SK-N-SH (cell line): ENCODE measurements at regions not wholly inside any gene's neighbourhood (a gene's known extent, or its start where the extent isn't known, plus 50 kb on each side); places are given as distances from the start of the nearest gene placed in this dataset.

ENCODE experiments used
- EZH2phosphoT487 ChIP-seq: fragments of 200-600 bp; sonication (generic); IDR thresholded peaks from 2 replicates; pipeline ENCODE4 v1.6.1; 2017; ENCODE audit warnings: low read depth, mixed run types, mild to moderate bottlenecking, antibody characterized with exemption, moderate library complexity, borderline replicate concordance
- FOXM1 ChIP-seq: IDR thresholded peaks from 2 replicates; pipeline ENCODE4 v1.4.0; 2012; ENCODE audit warnings: low read depth, mild to moderate bottlenecking
- GABPA ChIP-seq: IDR thresholded peaks from 2 replicates; pipeline ENCODE4 v1.4.0; 2012; ENCODE audit warnings: low read depth, mild to moderate bottlenecking
- GATA2 ChIP-seq: sonication (generic); formaldehyde crosslinking; IDR thresholded peaks from 2 replicates; pipeline ENCODE4 v1.5.0; 2020; ENCODE audit warnings: mild to moderate bottlenecking, missing genetic modification reagents
- JUND ChIP-seq: IDR thresholded peaks from 2 replicates; pipeline ENCODE4 v1.4.0; 2012
- MXI1 ChIP-seq: IDR thresholded peaks from 2 replicates; pipeline ENCODE4 v1.6.1; 2012; ENCODE audit warnings: mild to moderate bottlenecking, low read depth, low read length, improper control_type of control experiment
- POLR2AphosphoS5 ChIP-seq: IDR thresholded peaks from 2 replicates; pipeline ENCODE4 v1.6.1; 2012; ENCODE audit warnings: low read depth, low read length
- RAD21 ChIP-seq: IDR thresholded peaks from 2 replicates; pipeline ENCODE4 v1.6.1; 2012; ENCODE audit warnings: mild to moderate bottlenecking, low read length
- RFX5 ChIP-seq: IDR thresholded peaks from 2 replicates; pipeline ENCODE4 v1.6.1; 2012; ENCODE audit warnings: mild to moderate bottlenecking, improper control_type of control experiment, low read length
- SIN3A ChIP-seq: IDR thresholded peaks from 2 replicates; pipeline ENCODE4 v1.6.1; 2012; ENCODE audit warnings: low read depth, mild to moderate bottlenecking, low read length, moderate library complexity, borderline replicate concordance
- SMC3 ChIP-seq: IDR thresholded peaks from 2 replicates; pipeline ENCODE4 v1.6.1; 2012; ENCODE audit warnings: low read depth, low read length, improper control_type of control experiment
- TAF1 ChIP-seq: IDR thresholded peaks from 2 replicates; pipeline ENCODE4 v1.6.1; 2012; ENCODE audit warnings: low read depth, mild to moderate bottlenecking, low read length, moderate library complexity, borderline replicate concordance
- TF ChIP-seq, protein P1 (sequence below): fragments of 200-600 bp; sonication (generic); IDR thresholded peaks from 2 replicates; pipeline ENCODE4 v1.6.1; 2017; ENCODE audit warnings: antibody characterized with exemption, mild to moderate bottlenecking, moderate library complexity
- TF ChIP-seq, protein P2 (sequence below): IDR thresholded peaks from 2 replicates; pipeline ENCODE4 v1.6.1; 2012; ENCODE audit warnings: mild to moderate bottlenecking, low read depth, low read length, moderate library complexity

DNA sequence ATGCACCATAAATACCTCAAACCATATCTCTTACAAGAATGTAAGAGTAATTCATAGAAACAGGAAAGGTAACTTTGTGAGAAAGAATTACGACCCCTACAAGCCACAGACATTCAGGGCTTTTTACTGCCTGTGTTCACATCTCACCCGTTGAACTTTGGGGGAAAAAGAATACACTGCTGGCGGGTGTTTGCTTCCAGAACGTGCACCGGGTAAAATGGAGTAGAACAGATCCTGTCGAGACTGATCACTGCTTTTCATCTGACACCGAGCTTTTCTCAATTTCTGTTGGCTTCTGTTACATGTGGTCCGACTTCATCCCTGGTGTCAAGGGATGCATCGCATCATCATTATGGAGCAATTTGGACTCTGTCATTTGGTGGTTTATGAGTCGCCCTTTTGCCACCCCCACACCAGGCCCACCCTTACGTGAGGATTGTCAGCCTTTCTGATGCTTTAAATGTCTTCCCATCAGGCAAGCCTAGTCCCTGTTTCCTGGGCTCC, 219.2 kb upstream of the ZFP64 start:
- TF ChIP-seq, protein P1, sequence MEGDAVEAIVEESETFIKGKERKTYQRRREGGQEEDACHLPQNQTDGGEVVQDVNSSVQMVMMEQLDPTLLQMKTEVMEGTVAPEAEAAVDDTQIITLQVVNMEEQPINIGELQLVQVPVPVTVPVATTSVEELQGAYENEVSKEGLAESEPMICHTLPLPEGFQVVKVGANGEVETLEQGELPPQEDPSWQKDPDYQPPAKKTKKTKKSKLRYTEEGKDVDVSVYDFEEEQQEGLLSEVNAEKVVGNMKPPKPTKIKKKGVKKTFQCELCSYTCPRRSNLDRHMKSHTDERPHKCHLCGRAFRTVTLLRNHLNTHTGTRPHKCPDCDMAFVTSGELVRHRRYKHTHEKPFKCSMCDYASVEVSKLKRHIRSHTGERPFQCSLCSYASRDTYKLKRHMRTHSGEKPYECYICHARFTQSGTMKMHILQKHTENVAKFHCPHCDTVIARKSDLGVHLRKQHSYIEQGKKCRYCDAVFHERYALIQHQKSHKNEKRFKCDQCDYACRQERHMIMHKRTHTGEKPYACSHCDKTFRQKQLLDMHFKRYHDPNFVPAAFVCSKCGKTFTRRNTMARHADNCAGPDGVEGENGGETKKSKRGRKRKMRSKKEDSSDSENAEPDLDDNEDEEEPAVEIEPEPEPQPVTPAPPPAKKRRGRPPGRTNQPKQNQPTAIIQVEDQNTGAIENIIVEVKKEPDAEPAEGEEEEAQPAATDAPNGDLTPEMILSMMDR, result no peak
- no peak for TF ChIP-seq JUND
- TF ChIP-seq SMC3, result no peak
- TF ChIP-seq POLR2AphosphoS5, result no peak
- TF ChIP-seq GABPA, result no peak
- no peak for TF ChIP-seq TAF1
- TF ChIP-seq MXI1, result no peak
- no peak for TF ChIP-seq FOXM1
- no peak for TF ChIP-seq RFX5
- TF ChIP-seq RAD21, result no peak
- TF ChIP-seq EZH2phosphoT487, result no peak
- no peak for TF ChIP-seq GATA2 (CRISPR knock-in tag)
- TF ChIP-seq SIN3A, result no peak
- TF ChIP-seq, protein P2, sequence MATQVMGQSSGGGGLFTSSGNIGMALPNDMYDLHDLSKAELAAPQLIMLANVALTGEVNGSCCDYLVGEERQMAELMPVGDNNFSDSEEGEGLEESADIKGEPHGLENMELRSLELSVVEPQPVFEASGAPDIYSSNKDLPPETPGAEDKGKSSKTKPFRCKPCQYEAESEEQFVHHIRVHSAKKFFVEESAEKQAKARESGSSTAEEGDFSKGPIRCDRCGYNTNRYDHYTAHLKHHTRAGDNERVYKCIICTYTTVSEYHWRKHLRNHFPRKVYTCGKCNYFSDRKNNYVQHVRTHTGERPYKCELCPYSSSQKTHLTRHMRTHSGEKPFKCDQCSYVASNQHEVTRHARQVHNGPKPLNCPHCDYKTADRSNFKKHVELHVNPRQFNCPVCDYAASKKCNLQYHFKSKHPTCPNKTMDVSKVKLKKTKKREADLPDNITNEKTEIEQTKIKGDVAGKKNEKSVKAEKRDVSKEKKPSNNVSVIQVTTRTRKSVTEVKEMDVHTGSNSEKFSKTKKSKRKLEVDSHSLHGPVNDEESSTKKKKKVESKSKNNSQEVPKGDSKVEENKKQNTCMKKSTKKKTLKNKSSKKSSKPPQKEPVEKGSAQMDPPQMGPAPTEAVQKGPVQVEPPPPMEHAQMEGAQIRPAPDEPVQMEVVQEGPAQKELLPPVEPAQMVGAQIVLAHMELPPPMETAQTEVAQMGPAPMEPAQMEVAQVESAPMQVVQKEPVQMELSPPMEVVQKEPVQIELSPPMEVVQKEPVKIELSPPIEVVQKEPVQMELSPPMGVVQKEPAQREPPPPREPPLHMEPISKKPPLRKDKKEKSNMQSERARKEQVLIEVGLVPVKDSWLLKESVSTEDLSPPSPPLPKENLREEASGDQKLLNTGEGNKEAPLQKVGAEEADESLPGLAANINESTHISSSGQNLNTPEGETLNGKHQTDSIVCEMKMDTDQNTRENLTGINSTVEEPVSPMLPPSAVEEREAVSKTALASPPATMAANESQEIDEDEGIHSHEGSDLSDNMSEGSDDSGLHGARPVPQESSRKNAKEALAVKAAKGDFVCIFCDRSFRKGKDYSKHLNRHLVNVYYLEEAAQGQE, result no peak
